ENCODE measurements at regions not wholly inside any gene's neighbourhood (a gene's known extent, or its start where the extent isn't known, plus 50 kb on each side); places are given as distances from the start of the nearest gene placed in this dataset.

DNA sequence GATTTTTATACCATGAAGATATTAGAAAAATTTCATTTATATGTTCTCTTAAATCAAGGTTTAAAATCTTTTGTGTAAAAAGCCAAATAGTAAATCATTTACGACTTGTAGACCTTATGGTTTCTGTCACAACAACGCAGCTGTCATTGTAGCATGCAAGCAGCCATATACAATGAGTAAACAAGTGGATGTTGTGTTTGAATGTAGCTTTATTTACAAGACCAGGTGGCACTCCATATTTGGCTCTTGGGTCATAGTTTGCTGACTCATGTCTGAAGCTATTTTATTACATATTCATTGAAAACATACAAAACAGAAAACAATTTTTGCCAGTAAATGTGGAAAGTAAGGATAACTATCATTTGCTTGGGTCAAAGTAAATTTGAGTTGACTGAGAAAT is 930.8 kb downstream of the SLITRK5 start:
- ChIA-PET POLR2A (ENCODE audit: unreplicated experiment) (no interaction called here), CTCF (no interaction called here)
- H3K4me3 ChIP-seq (ENCODE audit: insufficient read depth, low read depth, low read length) = no peak overlapping the region
- H4K8ac ChIP-seq (ENCODE audit: low read depth in 2 of 2, low read length in 2 of 2) = no peak overlapping the region
- TF ChIP-seq CHD1 (IDR thresholded peaks at IDR 0.05; ENCODE audit: low read depth, low read length) (no peak), BHLHE40 (IDR thresholded peaks at IDR 0.05; ENCODE audit: low read depth, low read length) (no peak), MXI1 (IDR thresholded peaks at IDR 0.05; ENCODE audit: borderline replicate concordance, low read depth, low read length) (no peak), MAFK (IDR thresholded peaks at IDR 0.05; ENCODE audit: low read depth, low read length) (no peak)
- TF ChIP-seq, protein P1, sequence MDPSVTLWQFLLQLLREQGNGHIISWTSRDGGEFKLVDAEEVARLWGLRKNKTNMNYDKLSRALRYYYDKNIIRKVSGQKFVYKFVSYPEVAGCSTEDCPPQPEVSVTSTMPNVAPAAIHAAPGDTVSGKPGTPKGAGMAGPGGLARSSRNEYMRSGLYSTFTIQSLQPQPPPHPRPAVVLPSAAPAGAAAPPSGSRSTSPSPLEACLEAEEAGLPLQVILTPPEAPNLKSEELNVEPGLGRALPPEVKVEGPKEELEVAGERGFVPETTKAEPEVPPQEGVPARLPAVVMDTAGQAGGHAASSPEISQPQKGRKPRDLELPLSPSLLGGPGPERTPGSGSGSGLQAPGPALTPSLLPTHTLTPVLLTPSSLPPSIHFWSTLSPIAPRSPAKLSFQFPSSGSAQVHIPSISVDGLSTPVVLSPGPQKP (IDR thresholded peaks at IDR 0.05; ENCODE audit: borderline replicate concordance, low read depth, low read length) = no peak
- H3K9ac ChIP-seq (ENCODE audit: low read depth, low read length) = no peak overlapping the region
- dilution Hi-C loops (cut with HindIII; ENCODE audit: low sequenced_read_pairs, unreplicated experiment) = no loop called here
- H3K18ac ChIP-seq (ENCODE audit: low read depth, low read length) = no peak overlapping the region
- H2AK9ac ChIP-seq (replicated peaks; ENCODE audit: low read depth, low read length, poor library complexity) = no peak overlapping the region
- intact Hi-C loops (cut with micrococcal nuclease) = no loop called here
- no peaks in the 10 kb centered on the region for H3K79me1 ChIP-seq (ENCODE audit: low read depth in 1 of 2, low read length in 2 of 2)
- WGBS, 2 experiments (ENCODE audit: extremely low coverage in 2 of 2, insufficient read length in 1 of 2) = no CpG with 5 or more reads among the region's 2 CpGs
- H2BK15ac ChIP-seq (ENCODE audit: low read depth, low read length) = no peak overlapping the region
- 0 out of 2 replicates have a peak, but pooled peaks cover 6% of the 10 kb centered on the region for H3K9me3 ChIP-seq (ENCODE audit: control insufficient read depth, insufficient read depth, low read length)
- no peak overlapping the region for H2BK5ac ChIP-seq (ENCODE audit: low read depth, low read length, poor library complexity, severe bottlenecking)
- H2AFZ ChIP-seq (replicated peaks; ENCODE audit: low read length, poor library complexity) = no peak overlapping the region
- ATAC-seq (ENCODE audit: low read depth) (no peak), DNase-seq (no peak)
- no peaks in the 10 kb centered on the region for H3K27me3 ChIP-seq (ENCODE audit: control insufficient read depth, insufficient read depth, low read length)
- no peak overlapping the region for H3K23ac ChIP-seq (ENCODE audit: low read depth, low read length)
- no peaks in the 10 kb centered on the region for H3K9me1 ChIP-seq (ENCODE audit: insufficient read depth, low read length)
- no peak overlapping the region for H4K5ac ChIP-seq (ENCODE audit: low read depth, low read length)
- H3K4me1 ChIP-seq (ENCODE audit: control insufficient read depth, insufficient read depth, low read length) = no peaks in the 10 kb centered on the region
- no peak overlapping the region for H2AK5ac ChIP-seq (ENCODE audit: low read depth, low read length)
- no peak overlapping the region for H3K56ac ChIP-seq (ENCODE audit: extremely low read depth, insufficient read depth, low read length)
- no peak overlapping the region for H3K4ac ChIP-seq (ENCODE audit: low read depth, low read length)
- no TSS peak for BruUV-seq (replicated peaks)
- no peaks in the 10 kb centered on the region for H4K20me1 ChIP-seq (ENCODE audit: insufficient read depth, low read length)
- H3K14ac ChIP-seq (replicated peaks; ENCODE audit: low read depth, low read length) = no peak overlapping the region
- H3K36me3 ChIP-seq (ENCODE audit: control insufficient read depth, insufficient read depth, low read length) = no peaks in the 10 kb centered on the region
- no peak overlapping the region for H2BK20ac ChIP-seq (ENCODE audit: low read depth, low read length)
- no peak overlapping the region for H3K27ac ChIP-seq (ENCODE audit: insufficient read depth, low read length)
- in situ Hi-C loops (cut with MboI; ENCODE audit: low sequenced_read_pairs) = no loop called here
- no peak overlapping the region for H2BK120ac ChIP-seq (ENCODE audit: low read depth, low read length)
- H4K91ac ChIP-seq (ENCODE audit: insufficient read depth, low read depth, low read length) = no peak overlapping the region
- H3K4me2 ChIP-seq (ENCODE audit: low read depth, low read length) = no peak overlapping the region

Data from IMR-90 (cell line).